CD8-positive, alpha-beta memory T cell (primary cell): ENCODE measurements at regions not wholly inside any gene's neighbourhood (a gene's known extent, or its start where the extent isn't known, plus 50 kb on each side); places are given as distances from the start of the nearest gene placed in this dataset.

Experiments
- CTCF ChIA-PET: fragments of 350-600 bp; sonication (Branson Sonifier 250); formaldehyde crosslinking; loops from one replicate; lab custom pipeline; 2021; ENCODE audit warnings: antibody characterized with exemption; lab: Charles Lee
- POLR2A ChIA-PET: fragments of 350-600 bp; sonication (Branson Sonifier 250); formaldehyde crosslinking; loops from one replicate; lab custom pipeline; 2021; ENCODE audit warnings: antibody characterized with exemption; lab: Charles Lee
- DNase-seq, 5 donors: peaks; one replicate each; pipeline versions ENCODE4 v3.0.0 to v3.0.0-alpha.2; 2020 to 2022; ENCODE audit warnings: mixed read lengths in 1 of 5
- H3K27ac ChIP-seq: one replicate; pipeline ENCODE4 v1.7.0; 2013; ENCODE audit warnings: low read depth, mild to moderate bottlenecking, low read length, moderate library complexity
- H3K27me3 ChIP-seq: 2 replicates; pipeline ENCODE4 v1.7.0; 2013; ENCODE audit warnings: low read length, mild to moderate bottlenecking; ENCODE audit not compliant: insufficient read depth, poor library complexity, severe bottlenecking
- H3K36me3 ChIP-seq: 2 replicates; pipeline ENCODE4 v1.7.0; 2013; ENCODE audit warnings: mild to moderate bottlenecking, low read length, moderate library complexity; ENCODE audit not compliant: insufficient read depth
- H3K4me1 ChIP-seq: 2 replicates; pipeline ENCODE4 v1.7.0; 2013; ENCODE audit warnings: mild to moderate bottlenecking, low read length, moderate library complexity; ENCODE audit not compliant: insufficient read depth
- H3K4me3 ChIP-seq: 2 replicates; pipeline ENCODE4 v1.7.0; 2013; ENCODE audit warnings: mild to moderate bottlenecking, low read length
- H3K9me3 ChIP-seq: 2 replicates; pipeline ENCODE4 v1.7.0; 2013; ENCODE audit warnings: mild to moderate bottlenecking, low read length
- H3K27ac Mint-ChIP-seq, 8 donors: one replicate each; pipeline ENCODE4 v1.8.0; 2020 to 2021; ENCODE audit warnings: mixed read lengths in 8 of 8, mild to moderate bottlenecking in 6 of 8, inconsistent platforms in 3 of 8, moderate library complexity in 3 of 8
- H3K27me3 Mint-ChIP-seq, 2 donors: one replicate each; pipeline ENCODE4 v1.8.0; 2020 to 2021; ENCODE audit warnings: mixed read lengths in 2 of 2, mild to moderate bottlenecking in 1 of 2, moderate library complexity in 1 of 2
- H3K36me3 Mint-ChIP-seq, 3 donors: one replicate each; pipeline ENCODE4 v1.8.0; 2020 to 2021; ENCODE audit warnings: mixed read lengths in 3 of 3, inconsistent platforms in 1 of 3, mild to moderate bottlenecking in 1 of 3
- H3K4me1 Mint-ChIP-seq, 3 donors: one replicate each; pipeline ENCODE4 v1.8.0; 2020 to 2021; ENCODE audit warnings: mixed read lengths in 3 of 3, inconsistent platforms in 1 of 3, mild to moderate bottlenecking in 1 of 3
- H3K4me3 Mint-ChIP-seq, 7 donors: one replicate each; pipeline ENCODE4 v1.8.0; 2020 to 2021; ENCODE audit warnings: mixed read lengths in 7 of 7, mild to moderate bottlenecking in 6 of 7, moderate library complexity in 4 of 7, inconsistent platforms in 2 of 7
- H3K9me3 Mint-ChIP-seq, 5 donors: one replicate each; pipeline ENCODE4 v1.8.0; 2020 to 2022; ENCODE audit warnings: mixed read lengths in 5 of 5, mild to moderate bottlenecking in 3 of 5, moderate library complexity in 2 of 5, inconsistent platforms in 1 of 5

DNA sequence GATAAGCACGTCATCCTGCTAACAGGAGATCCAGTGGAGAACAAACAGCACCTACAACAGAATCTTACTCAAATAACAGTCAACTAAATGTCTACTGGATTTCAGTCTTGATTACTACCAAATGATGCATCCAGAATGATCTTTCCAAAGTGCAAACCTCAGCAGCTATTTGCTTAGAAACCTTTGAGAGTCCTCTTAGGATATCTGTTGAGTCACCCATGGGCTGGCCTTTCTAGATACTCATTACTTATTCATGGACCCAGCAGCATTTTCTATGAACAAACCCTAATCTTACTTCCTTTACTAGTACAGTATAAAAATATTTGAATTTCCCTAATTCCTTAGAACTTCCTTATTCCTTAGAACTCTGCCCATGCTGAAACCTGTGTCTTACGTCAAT lies 118.5 kb upstream of the PABPC4L start:
- H3K27me3 Mint-ChIP-seq, result no peaks in the 10 kb centered on the region
- no peaks in the 10 kb centered on the region for H3K27me3 ChIP-seq
- no peaks in the 10 kb centered on the region for H3K4me1 Mint-ChIP-seq
- ChIA-PET CTCF (no interaction called here), POLR2A (no interaction called here)
- H3K27ac ChIP-seq, result no peak overlapping the region
- DNase-seq, result no peak
- H3K4me1 ChIP-seq, result no peaks in the 10 kb centered on the region
- no peaks in the 10 kb centered on the region for H3K36me3 Mint-ChIP-seq
- H3K36me3 ChIP-seq, result no peaks in the 10 kb centered on the region
- no peaks in the 10 kb centered on the region for H3K9me3 ChIP-seq
- peaks cover 0 to 31% (median 12%) of the 10 kb centered on the region in 5 donors for H3K9me3 Mint-ChIP-seq
- H3K4me3 ChIP-seq, result no peak overlapping the region
- H3K4me3 Mint-ChIP-seq, result no peak overlapping the region
- H3K27ac Mint-ChIP-seq, result no peak overlapping the region

GRCh38 chr4:134313591-134313990 lies 112.0 kb upstream of the PABPC4L start:
- DNase-seq, result no peak
- no peak overlapping the region for H3K4me3 Mint-ChIP-seq
- ChIA-PET CTCF (no interaction called here), POLR2A (no interaction called here)
- no peaks in the 10 kb centered on the region for H3K4me1 Mint-ChIP-seq
- H3K9me3 Mint-ChIP-seq, result peaks cover 0 to 17% (median 9%) of the 10 kb centered on the region in 5 donors
- H3K36me3 ChIP-seq, result no peaks in the 10 kb centered on the region
- H3K27ac ChIP-seq, result no peak overlapping the region
- no peak overlapping the region for H3K4me3 ChIP-seq
- H3K4me1 ChIP-seq, result no peaks in the 10 kb centered on the region
- H3K27me3 ChIP-seq, result no peaks in the 10 kb centered on the region
- H3K9me3 ChIP-seq, result no peaks in the 10 kb centered on the region
- no peak overlapping the region for H3K27ac Mint-ChIP-seq
- H3K36me3 Mint-ChIP-seq, result no peaks in the 10 kb centered on the region
- no peaks in the 10 kb centered on the region for H3K27me3 Mint-ChIP-seq

GRCh38 chr4:134309715-134310114 lies 108.1 kb upstream of the PABPC4L start:
- H3K4me3 ChIP-seq, result no peak overlapping the region
- no peaks in the 10 kb centered on the region for H3K27me3 ChIP-seq
- H3K27ac Mint-ChIP-seq, result no peak overlapping the region
- POLR2A ChIA-PET, result no interaction called here
- H3K36me3 Mint-ChIP-seq, result no peaks in the 10 kb centered on the region
- H3K4me1 ChIP-seq, result no peaks in the 10 kb centered on the region
- H3K4me1 Mint-ChIP-seq, result no peaks in the 10 kb centered on the region
- CTCF ChIA-PET, result no interaction called here
- H3K27ac ChIP-seq, result no peak overlapping the region
- no peaks in the 10 kb centered on the region for H3K9me3 ChIP-seq
- peaks cover 0 to 18% (median 0%) of the 10 kb centered on the region in 5 donors for H3K9me3 Mint-ChIP-seq
- no peak for DNase-seq
- H3K27me3 Mint-ChIP-seq, result no peaks in the 10 kb centered on the region
- no peaks in the 10 kb centered on the region for H3K36me3 ChIP-seq
- H3K4me3 Mint-ChIP-seq, result no peak overlapping the region

DNA sequence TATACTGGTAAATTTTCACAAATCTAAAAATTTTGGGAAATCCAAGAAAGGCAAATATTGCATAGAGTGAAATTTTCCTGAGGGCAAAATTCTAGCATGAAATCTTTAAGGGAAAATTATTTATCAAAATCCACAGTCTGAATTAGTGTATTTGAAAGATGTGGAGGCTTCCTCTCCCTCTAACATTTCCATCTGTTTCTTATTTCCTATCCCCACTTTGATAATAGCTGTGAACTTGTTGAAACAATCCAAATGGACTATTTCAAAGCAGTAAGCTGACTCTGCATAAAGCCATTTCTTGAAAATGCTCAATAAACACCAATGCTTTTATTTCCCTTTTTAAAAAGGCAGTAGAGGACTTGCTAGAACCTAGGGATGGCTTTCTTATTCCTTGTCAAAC lies 107.3 kb upstream of the PABPC4L start:
- H3K36me3 ChIP-seq, result no peaks in the 10 kb centered on the region
- no peaks in the 10 kb centered on the region for H3K9me3 ChIP-seq
- ChIA-PET CTCF (no interaction called here), POLR2A (no interaction called here)
- H3K4me1 Mint-ChIP-seq, result no peaks in the 10 kb centered on the region
- no peaks in the 10 kb centered on the region for H3K4me1 ChIP-seq
- peaks cover 0 to 18% (median 0%) of the 10 kb centered on the region in 5 donors for H3K9me3 Mint-ChIP-seq
- H3K4me3 ChIP-seq, result no peak overlapping the region
- no peaks in the 10 kb centered on the region for H3K27me3 Mint-ChIP-seq
- H3K27me3 ChIP-seq, result no peaks in the 10 kb centered on the region
- no peak overlapping the region for H3K27ac ChIP-seq
- H3K4me3 Mint-ChIP-seq, result no peak overlapping the region
- no peaks in the 10 kb centered on the region for H3K36me3 Mint-ChIP-seq
- no peak for DNase-seq
- no peak overlapping the region for H3K27ac Mint-ChIP-seq

GRCh38 chr4:134298313-134298712 lies 96.7 kb upstream of the PABPC4L start:
- DNase-seq, result no peak
- H3K27me3 Mint-ChIP-seq, result no peaks in the 10 kb centered on the region
- ChIA-PET CTCF (no interaction called here), POLR2A (no interaction called here)
- peaks cover 8 to 30% (median 21%) of the 10 kb centered on the region in 5 donors for H3K9me3 Mint-ChIP-seq
- H3K4me3 Mint-ChIP-seq, result no peak overlapping the region
- Histone ChIP-seq H3K9me3 (no peaks in the 10 kb centered on the region), H3K36me3 (no peaks in the 10 kb centered on the region), H3K27ac (no peak overlapping the region), H3K4me1 (no peaks in the 10 kb centered on the region), H3K27me3 (no peaks in the 10 kb centered on the region), H3K4me3 (no peak overlapping the region)
- no peaks in the 10 kb centered on the region for H3K36me3 Mint-ChIP-seq
- H3K4me1 Mint-ChIP-seq, result no peaks in the 10 kb centered on the region
- H3K27ac Mint-ChIP-seq, result no peak overlapping the region

- H3K4me3 ChIP-seq, result no peak overlapping the region
- no peaks in the 10 kb centered on the region for H3K27me3 ChIP-seq
- no peak for DNase-seq
- ChIA-PET POLR2A (no interaction called here), CTCF (no interaction called here)
- Mint-ChIP-seq H3K9me3 (peaks cover 5 to 32% (median 19%) of the 10 kb centered on the region in 5 donors), H3K4me3 (no peak overlapping the region), H3K27me3 (no peaks in the 10 kb centered on the region), H3K4me1 (no peaks in the 10 kb centered on the region), H3K36me3 (no peaks in the 10 kb centered on the region), H3K27ac (no peak overlapping the region)
- no peaks in the 10 kb centered on the region for H3K36me3 ChIP-seq
- H3K9me3 ChIP-seq, result no peaks in the 10 kb centered on the region
- no peak overlapping the region for H3K27ac ChIP-seq
- H3K4me1 ChIP-seq, result no peaks in the 10 kb centered on the region
Measured at GRCh38 chr4:134297765-134298164, 96.2 kb upstream of the PABPC4L start.

- Histone ChIP-seq H3K9me3 (no peaks in the 10 kb centered on the region), H3K4me1 (no peaks in the 10 kb centered on the region), H3K27me3 (no peaks in the 10 kb centered on the region), H3K4me3 (no peak overlapping the region), H3K27ac (no peak overlapping the region), H3K36me3 (no peaks in the 10 kb centered on the region)
- no peak for DNase-seq
- Mint-ChIP-seq H3K9me3 (peaks cover 0 to 29% (median 10%) of the 10 kb centered on the region in 5 donors), H3K27me3 (no peaks in the 10 kb centered on the region), H3K4me3 (no peak overlapping the region), H3K36me3 (no peaks in the 10 kb centered on the region), H3K27ac (no peak overlapping the region), H3K4me1 (no peaks in the 10 kb centered on the region)
- ChIA-PET POLR2A (no interaction called here), CTCF (no interaction called here)
Measured at GRCh38 chr4:134282680-134283079, 81.1 kb upstream of the PABPC4L start.

DNA sequence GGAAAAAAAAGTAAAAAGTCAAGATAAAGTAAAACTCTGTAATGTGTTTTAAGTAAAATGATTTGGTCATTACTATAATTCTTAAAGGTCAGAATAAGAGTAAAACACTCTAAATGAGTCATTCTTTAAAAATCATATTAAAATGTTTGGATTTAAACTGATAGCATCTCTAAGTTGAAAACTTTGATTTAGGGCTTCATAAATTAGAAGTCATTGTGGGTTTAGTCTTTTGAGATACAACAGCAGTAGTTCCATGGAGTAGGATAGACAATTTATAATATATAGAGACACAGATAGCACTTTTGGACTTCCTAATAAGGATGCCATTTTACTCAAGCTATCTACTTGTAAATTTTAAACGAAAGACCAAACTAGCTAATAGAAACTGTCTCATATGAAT lies 77.1 kb upstream of the PABPC4L start:
- H3K4me1 Mint-ChIP-seq, result no peaks in the 10 kb centered on the region
- H3K36me3 Mint-ChIP-seq, result no peaks in the 10 kb centered on the region
- H3K36me3 ChIP-seq, result no peaks in the 10 kb centered on the region
- no peak overlapping the region for H3K27ac Mint-ChIP-seq
- ChIA-PET CTCF (no interaction called here), POLR2A (no interaction called here)
- H3K4me3 Mint-ChIP-seq, result no peak overlapping the region
- no peaks in the 10 kb centered on the region for H3K4me1 ChIP-seq
- no peak overlapping the region for H3K27ac ChIP-seq
- H3K9me3 Mint-ChIP-seq, result peaks cover 4 to 30% (median 10%) of the 10 kb centered on the region in 5 donors
- DNase-seq, result no peak
- no peak overlapping the region for H3K4me3 ChIP-seq
- H3K27me3 Mint-ChIP-seq, result no peaks in the 10 kb centered on the region
- H3K27me3 ChIP-seq, result no peaks in the 10 kb centered on the region
- H3K9me3 ChIP-seq, result no peaks in the 10 kb centered on the region

- Mint-ChIP-seq H3K4me3 (no peak overlapping the region), H3K4me1 (no peaks in the 10 kb centered on the region), H3K27ac (no peak overlapping the region), H3K27me3 (no peaks in the 10 kb centered on the region), H3K36me3 (no peaks in the 10 kb centered on the region), H3K9me3 (peaks cover 4 to 43% (median 14%) of the 10 kb centered on the region in 5 donors)
- Histone ChIP-seq H3K4me1 (no peaks in the 10 kb centered on the region), H3K9me3 (no peaks in the 10 kb centered on the region), H3K27ac (no peak overlapping the region), H3K4me3 (no peak overlapping the region), H3K27me3 (no peaks in the 10 kb centered on the region), H3K36me3 (no peaks in the 10 kb centered on the region)
- POLR2A ChIA-PET, result no interaction called here
- CTCF ChIA-PET, result no interaction called here
- DNase-seq, result no peak
Measured at GRCh38 chr4:134276476-134276875, 74.9 kb upstream of the PABPC4L start.
